HG03095 (cell line): ENCODE measurements at regions not wholly inside any gene's neighbourhood (a gene's known extent, or its start where the extent isn't known, plus 50 kb on each side); places are given as distances from the start of the nearest gene placed in this dataset.
"Not testable (repeated sequence)": the region's sequence is repeated elsewhere in the genome, so short reads cannot be mapped to it uniquely, and the experiment has no call there.

ENCODE experiments used
- ATAC-seq: cut with Tn5 transposase; IDR thresholded peaks from one replicate; pipeline ENCODE4 v1.9.1; 2021; ENCODE audit warnings: moderate library complexity; ENCODE audit not compliant: unreplicated experiment

GRCh38 chrX:113389846-113390245 is 549.2 kb upstream of the AMOT start:
- no peak for ATAC-seq

- ATAC-seq: no peak
Measured at GRCh38 chrX:113384628-113385027, 544.0 kb upstream of the AMOT start.

DNA sequence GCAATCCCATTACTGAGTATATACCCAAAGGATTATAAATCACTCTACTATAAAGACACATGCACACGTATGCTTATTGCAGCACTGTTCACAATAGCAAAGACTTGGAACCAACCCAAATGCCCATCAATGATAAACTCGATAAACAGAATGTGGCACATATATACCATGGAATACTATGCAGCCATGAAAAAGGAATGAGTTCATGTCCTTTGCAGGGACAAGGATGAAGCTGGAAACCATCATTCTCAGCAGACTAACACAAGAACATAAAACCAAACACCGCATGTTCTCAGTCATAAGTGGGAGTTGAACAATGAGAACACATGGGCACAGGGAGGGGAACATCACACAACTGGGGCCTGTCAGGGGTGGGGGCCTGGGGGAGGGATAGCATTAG is 532.8 kb upstream of the AMOT start:
- not testable (repeated sequence) for ATAC-seq

- ATAC-seq: no peak
Measured at GRCh38 chrX:113370006-113370405, 529.4 kb upstream of the AMOT start.

DNA sequence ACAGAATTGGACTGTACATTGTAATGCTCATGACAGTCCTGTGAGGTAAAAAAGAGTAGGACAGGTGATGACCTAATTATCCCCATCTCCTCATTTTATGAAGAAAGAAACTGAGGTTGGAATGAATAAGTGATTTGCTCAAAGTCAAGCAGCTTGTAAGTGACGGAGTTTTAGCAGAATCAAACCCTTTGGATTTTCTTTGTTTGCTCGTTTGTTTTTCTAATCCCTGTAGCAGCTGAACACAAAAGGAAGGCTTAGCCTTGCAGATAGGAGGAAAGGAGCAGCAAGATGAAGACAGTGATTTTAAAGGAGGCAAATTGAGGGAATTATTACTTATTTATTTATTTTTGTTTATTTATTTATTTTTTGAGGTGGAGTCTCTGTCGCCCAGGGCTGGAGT is 528.4 kb upstream of the AMOT start:
- no peak for ATAC-seq

- ATAC-seq: no peak
Measured at GRCh38 chrX:113353134-113353533, 512.5 kb upstream of the AMOT start.

GRCh38 chrX:113330416-113330815 is 489.8 kb upstream of the AMOT start:
- no peak for ATAC-seq

DNA sequence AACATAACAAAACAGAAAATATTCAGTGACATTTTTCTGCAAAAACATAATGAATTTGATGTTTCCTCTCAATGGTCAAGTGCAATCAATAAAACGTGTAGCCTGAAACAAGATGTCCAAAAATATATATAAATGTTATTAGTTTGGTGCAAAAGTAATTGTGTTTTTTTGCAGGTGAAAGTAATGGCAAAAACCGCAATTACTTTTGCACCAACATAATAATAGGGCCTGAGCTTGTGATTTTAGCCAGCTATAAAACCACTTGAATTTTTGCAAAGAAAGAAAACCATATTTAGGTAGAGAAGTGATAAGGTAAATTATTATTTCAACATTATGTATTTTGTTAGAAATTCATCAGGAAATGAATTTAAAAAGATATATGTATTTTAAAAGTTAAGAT is 475.3 kb upstream of the AMOT start:
- ATAC-seq: no peak

GRCh38 chrX:113305496-113305895 is 464.9 kb upstream of the AMOT start:
- no peak for ATAC-seq

GRCh38 chrX:113300580-113300979 is 459.9 kb upstream of the AMOT start:
- no peak for ATAC-seq

DNA sequence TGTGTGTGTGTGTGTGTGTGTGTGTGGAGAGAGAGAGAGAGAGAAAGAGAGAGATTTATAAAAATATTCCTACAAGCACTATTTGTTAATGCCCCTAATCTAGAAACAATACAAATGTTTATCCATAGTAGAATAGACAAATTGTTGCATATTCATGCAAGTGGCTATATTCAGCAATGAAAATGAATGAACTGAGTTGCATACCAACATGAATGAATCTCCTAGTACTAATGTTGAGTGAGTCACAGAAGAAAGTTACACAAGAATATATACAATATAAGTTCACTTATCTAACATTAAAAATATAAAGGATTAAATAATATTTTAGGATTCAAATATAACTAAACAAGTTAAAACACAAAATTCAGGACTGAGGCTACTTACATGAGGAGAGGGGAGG is 456.8 kb upstream of the AMOT start:
- ATAC-seq: no peak

GRCh38 chrX:113289503-113289902 is 448.9 kb upstream of the AMOT start:
- no peak for ATAC-seq

- ATAC-seq: no peak
Measured at GRCh38 chrX:113287761-113288160, 447.1 kb upstream of the AMOT start.

GRCh38 chrX:113275804-113276203 is 435.2 kb upstream of the AMOT start:
- ATAC-seq: no peak

GRCh38 chrX:113274791-113275190 is 434.2 kb upstream of the AMOT start:
- no peak for ATAC-seq

GRCh38 chrX:113274345-113274744 is 433.7 kb upstream of the AMOT start:
- ATAC-seq: no peak

DNA sequence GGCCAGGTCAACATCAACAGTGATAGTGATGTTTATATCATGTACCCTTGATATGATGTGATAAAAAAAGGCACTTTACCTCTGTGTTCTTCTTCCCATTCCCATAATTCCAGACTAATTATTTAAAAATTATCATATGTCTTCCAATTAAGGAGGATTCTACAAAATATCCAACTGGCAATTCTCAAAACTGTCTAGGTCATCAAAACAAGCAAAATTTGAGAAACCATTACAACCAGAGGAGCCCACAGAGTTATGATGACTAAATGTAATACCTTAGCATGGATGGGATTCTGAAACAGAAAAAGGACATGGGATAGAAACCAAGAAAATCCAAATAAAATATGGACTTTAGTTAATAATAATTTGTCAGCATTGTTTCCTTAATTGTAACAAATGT is 428.6 kb upstream of the AMOT start:
- ATAC-seq: no peak

DNA sequence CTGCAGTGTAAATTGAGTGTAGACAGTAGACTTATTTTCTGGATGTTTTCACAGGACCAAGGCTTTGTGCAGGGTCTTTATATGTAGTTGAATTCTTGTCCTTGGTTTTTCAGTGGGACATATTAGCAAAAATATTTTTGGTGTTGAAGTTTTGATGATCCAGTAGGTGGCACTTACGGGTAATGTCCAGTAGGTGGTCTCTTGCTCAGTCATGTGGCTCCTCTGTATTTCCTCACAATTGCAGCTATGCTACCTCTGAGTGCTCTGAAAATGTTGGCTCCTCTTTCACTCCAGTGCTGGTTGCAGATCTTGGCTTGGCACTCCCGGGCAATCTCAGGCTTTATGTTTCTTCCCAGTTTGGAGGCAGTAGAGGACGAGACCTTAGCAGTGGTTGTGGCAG is 419.8 kb upstream of the AMOT start:
- no peak for ATAC-seq

- ATAC-seq: no peak
Measured at GRCh38 chrX:113222305-113222704, 381.7 kb upstream of the AMOT start.

DNA sequence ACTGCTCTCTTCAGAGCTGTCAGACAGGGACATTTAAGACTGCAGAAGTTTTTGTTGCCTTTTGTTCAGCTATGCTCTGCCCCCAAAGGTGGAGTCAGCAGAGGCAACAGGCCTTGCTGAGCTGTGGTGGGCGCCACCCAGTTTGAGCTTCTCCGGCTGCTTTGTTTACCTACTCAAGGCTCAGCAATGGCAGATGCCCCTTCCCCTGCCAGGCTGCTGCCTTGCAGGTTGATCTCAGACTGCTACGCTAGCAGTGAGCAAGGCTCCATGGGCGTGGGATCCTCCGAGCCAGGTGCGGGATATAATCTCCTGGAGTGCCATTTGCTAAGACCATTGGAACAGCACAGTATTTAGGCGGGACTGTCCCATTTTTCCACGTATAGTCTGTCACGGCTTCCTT is 371.4 kb upstream of the AMOT start:
- ATAC-seq: no peak

DNA sequence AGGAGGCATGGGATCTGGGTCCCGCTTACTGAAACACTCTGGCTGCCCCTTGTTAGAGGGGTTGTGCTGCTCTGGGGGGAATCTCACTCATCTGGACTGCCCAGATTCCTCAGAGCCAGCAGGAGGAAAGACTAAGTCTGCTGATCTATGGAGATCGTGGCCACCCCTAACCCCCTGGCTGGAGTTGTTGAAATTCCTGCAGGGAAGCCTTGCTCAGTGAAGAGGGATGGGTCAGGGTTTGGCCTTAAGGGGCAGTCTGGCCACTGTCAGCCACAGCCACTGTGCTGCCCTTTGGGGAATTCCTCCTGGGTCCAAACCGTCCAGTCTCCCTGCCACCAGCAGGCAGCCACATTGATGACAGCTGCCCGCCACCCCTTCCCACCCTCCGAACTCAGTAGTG is 362.0 kb upstream of the AMOT start:
- ATAC-seq: no peak

GRCh38 chrX:113195949-113196348 is 355.3 kb upstream of the AMOT start:
- ATAC-seq: no peak

DNA sequence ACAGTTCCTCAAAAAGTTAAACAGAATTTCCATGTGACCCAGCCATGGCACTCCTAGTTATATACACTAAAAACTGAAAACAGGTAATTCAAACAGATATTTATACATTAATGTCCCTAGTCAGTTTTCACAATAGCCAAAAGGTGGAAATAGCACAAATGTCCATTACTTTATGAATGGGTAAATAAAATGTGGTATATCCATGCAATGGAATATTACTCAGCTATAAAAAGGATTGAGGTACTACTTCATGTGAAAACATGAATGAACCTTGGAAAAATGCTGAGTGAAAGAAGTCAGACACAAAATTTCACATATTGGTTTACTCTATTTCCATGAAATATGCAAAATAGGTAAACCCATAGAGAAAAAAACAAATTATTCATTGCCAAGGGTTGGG is 351.8 kb upstream of the AMOT start:
- no peak for ATAC-seq

DNA sequence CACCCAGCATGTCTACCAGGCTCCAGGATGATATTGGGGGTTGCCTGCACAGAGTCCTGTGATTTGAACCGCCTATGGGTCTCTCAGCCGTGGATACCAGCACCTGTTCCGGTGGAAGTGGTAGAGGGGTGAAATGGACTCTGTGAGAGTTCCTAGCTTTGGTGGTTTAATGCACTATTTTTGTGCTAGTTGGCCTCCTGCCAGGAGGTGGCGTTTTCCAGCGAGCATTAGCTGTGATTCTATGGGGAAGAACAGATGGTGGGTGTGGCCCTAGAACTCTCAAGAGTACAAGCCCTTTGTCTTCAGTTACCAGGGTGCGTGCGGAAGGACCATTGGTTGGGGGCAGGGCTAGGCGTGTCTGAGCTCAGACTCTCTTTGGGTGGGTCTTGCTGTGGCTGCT is 316.9 kb upstream of the AMOT start:
- ATAC-seq: no peak
